22Rv1 (cell line): ENCODE measurements at regions not wholly inside any gene's neighbourhood (a gene's known extent, or its start where the extent isn't known, plus 50 kb on each side); places are given as distances from the start of the nearest gene placed in this dataset.

Source experiments
- CTCF ChIP-seq: fragments of 450-650 bp; IDR thresholded peaks from 2 replicates; pipeline ENCODE4 v1.5.1; 2017; ENCODE audit warnings: mild to moderate bottlenecking
- ZFX ChIP-seq: fragments of 450-650 bp; IDR thresholded peaks from 2 replicates; pipeline ENCODE4 v1.6.1; 2017; ENCODE audit warnings: antibody characterized with exemption, borderline replicate concordance

GRCh38 chr22:44406341-44407170, 91.5 kb downstream of the RTL6 start:
- TF ChIP-seq CTCF, result no peak
- no peak for TF ChIP-seq ZFX
